ENCODE measurements at regions not wholly inside any gene's neighbourhood (a gene's known extent, or its start where the extent isn't known, plus 50 kb on each side); places are given as distances from the start of the nearest gene placed in this dataset.
"Not testable (repeated sequence)": the region's sequence is repeated elsewhere in the genome, so short reads cannot be mapped to it uniquely, and the experiment has no call there.

- peaks cover 5% of the 10 kb centered on the region for H3K4me1 Mint-ChIP-seq
- TF ChIP-seq CTCF (conservative IDR thresholded peaks at IDR 0.05) = no peak
- H3K9me3 Mint-ChIP-seq = no peaks in the 10 kb centered on the region
- peak overlapping the region; percentile 77 for H3K27ac Mint-ChIP-seq (ENCODE audit: unreplicated experiment)
- DNase-seq (ENCODE audit: low read depth, low spot score) = no peak
- no peaks in the 10 kb centered on the region for H3K36me3 Mint-ChIP-seq (ENCODE audit: low read depth)
- no peaks in the 10 kb centered on the region for H3K27me3 Mint-ChIP-seq (ENCODE audit: low read depth)
- H3K4me3 Mint-ChIP-seq = no peak overlapping the region
These were observed 1262.4 kb upstream of the SEL1L start for GRCh38 chr14:82796086-82796485.

- peaks cover 5% of the 10 kb centered on the region for H3K4me1 Mint-ChIP-seq
- peaks cover 7% of the 10 kb centered on the region for H3K9me3 Mint-ChIP-seq
- H3K27ac Mint-ChIP-seq (ENCODE audit: unreplicated experiment) = no peak overlapping the region
- no peak overlapping the region for H3K4me3 Mint-ChIP-seq
- no peaks in the 10 kb centered on the region for H3K27me3 Mint-ChIP-seq (ENCODE audit: low read depth)
- no peak for DNase-seq (ENCODE audit: low read depth, low spot score)
- no peaks in the 10 kb centered on the region for H3K36me3 Mint-ChIP-seq (ENCODE audit: low read depth)
- no peak for TF ChIP-seq CTCF (conservative IDR thresholded peaks at IDR 0.05)
These were observed 1264.6 kb upstream of the SEL1L start for GRCh38 chr14:82798276-82798675.

- Mint-ChIP-seq H3K4me3 (no peak overlapping the region), H3K4me1 (peaks cover 14% of the 10 kb centered on the region), H3K27ac (ENCODE audit: unreplicated experiment) (no peak overlapping the region), H3K36me3 (ENCODE audit: low read depth) (no peaks in the 10 kb centered on the region), H3K27me3 (ENCODE audit: low read depth) (no peaks in the 10 kb centered on the region), H3K9me3 (peaks cover 7% of the 10 kb centered on the region)
- no peak for DNase-seq (ENCODE audit: low read depth, low spot score)
- TF ChIP-seq CTCF (conservative IDR thresholded peaks at IDR 0.05) = no peak
These were observed 1272.5 kb upstream of the SEL1L start for GRCh38 chr14:82805892-82806825.

GRCh38 chr14:82811246-82811645 lies 1277.6 kb upstream of the SEL1L start:
- no peak overlapping the region for H3K4me3 Mint-ChIP-seq
- no peaks in the 10 kb centered on the region for H3K27me3 Mint-ChIP-seq (ENCODE audit: low read depth)
- no peak overlapping the region for H3K27ac Mint-ChIP-seq (ENCODE audit: unreplicated experiment)
- peaks cover 5% of the 10 kb centered on the region for H3K9me3 Mint-ChIP-seq
- peaks cover 6% of the 10 kb centered on the region for H3K4me1 Mint-ChIP-seq
- no peaks in the 10 kb centered on the region for H3K36me3 Mint-ChIP-seq (ENCODE audit: low read depth)
- no peak for TF ChIP-seq CTCF (conservative IDR thresholded peaks at IDR 0.05)
- no peak for DNase-seq (ENCODE audit: low read depth, low spot score)

GRCh38 chr14:82814339-82814738 lies 1280.7 kb upstream of the SEL1L start:
- not testable (repeated sequence) for H3K9me3 Mint-ChIP-seq; H3K27ac Mint-ChIP-seq (ENCODE audit: unreplicated experiment); H3K27me3 Mint-ChIP-seq (ENCODE audit: low read depth); H3K36me3 Mint-ChIP-seq (ENCODE audit: low read depth); H3K4me1 Mint-ChIP-seq; DNase-seq (ENCODE audit: low read depth, low spot score); H3K4me3 Mint-ChIP-seq

GRCh38 chr14:82830596-82830995 lies 1296.9 kb upstream of the SEL1L start:
- no peaks in the 10 kb centered on the region for H3K27me3 Mint-ChIP-seq (ENCODE audit: low read depth)
- H3K27ac Mint-ChIP-seq (ENCODE audit: unreplicated experiment) = no peak overlapping the region
- no peak overlapping the region for H3K4me3 Mint-ChIP-seq
- no peaks in the 10 kb centered on the region for H3K36me3 Mint-ChIP-seq (ENCODE audit: low read depth)
- no peak for TF ChIP-seq CTCF (conservative IDR thresholded peaks at IDR 0.05)
- peaks cover 35% of the 10 kb centered on the region for H3K4me1 Mint-ChIP-seq
- no peaks in the 10 kb centered on the region for H3K9me3 Mint-ChIP-seq
- no peak for DNase-seq (ENCODE audit: low read depth, low spot score)
